DND-41 (cell line): ENCODE measurements at regions not wholly inside any gene's neighbourhood (a gene's known extent, or its start where the extent isn't known, plus 50 kb on each side); places are given as distances from the start of the nearest gene placed in this dataset.

Experiments
- ATAC-seq: fragments of 200-7000 bp; cut with Tn5 transposase; 3 replicates; pipeline ENCODE4 v1.9.1; 2021; ENCODE audit warnings: low read depth; ENCODE audit not compliant: insufficient read depth
- DNase-seq: peaks from one replicate; pipeline ENCODE4 v3.0.0-alpha.2; 2020
- H2AFZ ChIP-seq: 2 replicates; pipeline ENCODE4 v1.6.0; 2012; ENCODE audit warnings: low read depth, low read length
- H3K27ac ChIP-seq: 2 replicates; pipeline ENCODE4 v1.5.1; 2012; ENCODE audit warnings: low read length, inconsistent platforms
- H3K27me3 ChIP-seq: fragments of 200-600 bp; sonication (generic); 2 replicates; pipeline ENCODE4 v1.6.0; 2012; ENCODE audit warnings: low read length, mild to moderate bottlenecking, inconsistent platforms; ENCODE audit not compliant: insufficient read depth, poor library complexity
- H3K36me3 ChIP-seq: 2 replicates; pipeline ENCODE4 v1.5.1; 2012; ENCODE audit warnings: low read length, inconsistent platforms; ENCODE audit not compliant: insufficient read depth
- H3K4me1 ChIP-seq: 2 replicates; pipeline ENCODE4 v1.5.1; 2012; ENCODE audit warnings: mild to moderate bottlenecking, low read length; ENCODE audit not compliant: insufficient read depth
- H3K4me2 ChIP-seq: 2 replicates; pipeline ENCODE4 v1.6.0; 2012; ENCODE audit warnings: mild to moderate bottlenecking, moderate library complexity, low read length, inconsistent platforms; ENCODE audit not compliant: insufficient read depth
- H3K4me3 ChIP-seq, 2 experiments: fragments of 200-600 bp in 1 of 2; shearing (Covaris generic) in 1 of 2; 2 replicates each; pipeline ENCODE4 v1.5.1; 2012 to 2016; ENCODE audit warnings: inconsistent platforms in 2 of 2, low read length in 2 of 2, mild to moderate bottlenecking in 2 of 2, low read depth in 1 of 2, moderate library complexity in 1 of 2
- H3K79me2 ChIP-seq: 2 replicates; pipeline ENCODE4 v1.6.0; 2012; ENCODE audit warnings: low read length, inconsistent platforms; ENCODE audit not compliant: insufficient read depth
- H3K9ac ChIP-seq: 2 replicates; pipeline ENCODE4 v1.6.0; 2012; ENCODE audit warnings: low read depth, mild to moderate bottlenecking, inconsistent platforms, low read length, moderate library complexity
- H3K9me3 ChIP-seq: 2 replicates; pipeline ENCODE4 v1.5.1; 2012; ENCODE audit warnings: low read length, moderate library complexity, mild to moderate bottlenecking, inconsistent platforms; ENCODE audit not compliant: insufficient read depth, severe bottlenecking
- H4K20me1 ChIP-seq: 2 replicates; pipeline ENCODE4 v1.6.0; 2012; ENCODE audit warnings: low read length; ENCODE audit not compliant: insufficient read depth
- CTCF ChIP-seq: IDR thresholded peaks from 2 replicates; pipeline ENCODE4 v1.5.1; 2012; ENCODE audit warnings: borderline replicate concordance, low read length, moderate library complexity, mild to moderate bottlenecking; ENCODE audit not compliant: poor library complexity, severe bottlenecking; ENCODE audit errors: extremely low read depth
- EZH2 ChIP-seq: IDR thresholded peaks from 3 replicates; pipeline ENCODE4 v1.6.1; 2012; ENCODE audit warnings: borderline replicate concordance, low read depth, mild to moderate bottlenecking, moderate library complexity, low read length, inconsistent platforms; ENCODE audit not compliant: severe bottlenecking

- no peak overlapping the region for H3K9ac ChIP-seq
- no peak overlapping the region for H3K27ac ChIP-seq
- ATAC-seq, result no peak
- DNase-seq, result no peak
- no peaks in the 10 kb centered on the region for H3K79me2 ChIP-seq
- TF ChIP-seq CTCF, result no peak
- TF ChIP-seq EZH2, result no peak
- no peak overlapping the region for H3K4me3 ChIP-seq
- H3K9me3 ChIP-seq, result no peaks in the 10 kb centered on the region
- peaks cover 2% of the 10 kb centered on the region for H3K27me3 ChIP-seq
- H3K4me1 ChIP-seq, result peaks cover 9% of the 10 kb centered on the region
- peaks cover 20% of the 10 kb centered on the region for H4K20me1 ChIP-seq
- no peak overlapping the region for H3K4me2 ChIP-seq
- H2AFZ ChIP-seq, result no peak overlapping the region
- H3K36me3 ChIP-seq, result no peaks in the 10 kb centered on the region
These were observed 115.5 kb upstream of the AFDN start for GRCh38 chr6:167711211-167711610.

- Histone ChIP-seq H3K9ac (no peak overlapping the region), H3K4me2 (no peak overlapping the region), H3K36me3 (no peaks in the 10 kb centered on the region), H3K79me2 (no peaks in the 10 kb centered on the region), H3K27me3 (peaks cover 2% of the 10 kb centered on the region), H3K4me3 (no peak overlapping the region), H3K4me1 (peaks cover under 1% of the 10 kb centered on the region; the same call in 1 of the 2 replicates), H3K9me3 (no peaks in the 10 kb centered on the region), H2AFZ (no peak overlapping the region), H4K20me1 (peaks cover 11% of the 10 kb centered on the region), H3K27ac (no peak overlapping the region)
- ATAC-seq (no peak), DNase-seq (no peak)
- TF ChIP-seq EZH2 (no peak), CTCF (no peak)
These were observed 114.7 kb upstream of the AFDN start for GRCh38 chr6:167711768-167712730.

GRCh38 chr6:167712731-167713475 lies 113.8 kb upstream of the AFDN start:
- H3K9me3 ChIP-seq, result no peaks in the 10 kb centered on the region

More at GRCh38 chr6:167712731-167713475, 113.8 kb upstream of the AFDN start:
- Histone ChIP-seq H2AFZ (no peak overlapping the region), H3K4me3 (no peak overlapping the region), H3K79me2 (no peaks in the 10 kb centered on the region), H3K4me1 (no peaks in the 10 kb centered on the region), H4K20me1 (peaks cover 6% of the 10 kb centered on the region; the same call in 1 of the 2 replicates), H3K27me3 (no peaks in the 10 kb centered on the region), H3K36me3 (no peaks in the 10 kb centered on the region), H3K4me2 (no peak overlapping the region), H3K27ac (no peak overlapping the region), H3K9ac (no peak overlapping the region)
- no peak for ATAC-seq
- TF ChIP-seq CTCF (no peak), EZH2 (no peak)
- no peak for DNase-seq
